Left ventricle myocardium inferior (tissue), 1 donor: ENCODE measurements at regions not wholly inside any gene's neighbourhood (a gene's known extent, or its start where the extent isn't known, plus 50 kb on each side); places are given as distances from the start of the nearest gene placed in this dataset.
"Not testable (repeated sequence)": the region's sequence is repeated elsewhere in the genome, so short reads cannot be mapped to it uniquely, and the experiment has no call there.

Experiments
- DNase-seq: peaks from one replicate; pipeline ENCODE4 v3.0.0-alpha.2; 2020
- H3K27ac ChIP-seq: fragments of 200-600 bp; replicated peaks from 2 replicates; pipeline ENCODE4 v1.8.0; 2021
- H3K27me3 ChIP-seq: fragments of 200-600 bp; 2 replicates; pipeline ENCODE4 v1.8.0; 2021; ENCODE audit warnings: low read depth
- H3K36me3 ChIP-seq: fragments of 200-600 bp; 2 replicates; pipeline ENCODE4 v1.8.0; 2021
- H3K4me1 ChIP-seq: fragments of 200-600 bp; 2 replicates; pipeline ENCODE4 v1.8.0; 2021
- H3K4me3 ChIP-seq: fragments of 200-600 bp; 2 replicates; pipeline ENCODE4 v1.8.0; 2021; ENCODE audit warnings: mild to moderate bottlenecking, moderate library complexity
- H3K9me3 ChIP-seq: fragments of 200-600 bp; replicated peaks from 2 replicates; pipeline ENCODE4 v1.8.0; 2021
- CTCF ChIP-seq: fragments of 200-600 bp; IDR thresholded peaks from 2 replicates; pipeline ENCODE4 v1.8.0; 2021; ENCODE audit warnings: antibody characterized with exemption, mild to moderate bottlenecking, borderline replicate concordance
- intact Hi-C: fragments of 100-400 bp; cut with micrococcal nuclease; formaldehyde crosslinking; loops from one replicate; pipeline ENCODE4 v1.11.0; 2022
- donor health status: DM: no; HTN: yes; CAD: no; lungs with severe emphysema.

- no peak for TF ChIP-seq CTCF
Measured at GRCh38 chr16:25568991-25569390, 122.8 kb upstream of the HS3ST4 start.

GRCh38 chr16:25566183-25566582 lies 125.6 kb upstream of the HS3ST4 start:
- intact Hi-C loops: no loop called here
- DNase-seq: no peak
- TF ChIP-seq CTCF: no peak
- no peaks in the 10 kb centered on the region for H3K4me1 ChIP-seq
- H3K4me3 ChIP-seq: no peak overlapping the region
- H3K27ac ChIP-seq: no peak overlapping the region
- no peaks in the 10 kb centered on the region for H3K27me3 ChIP-seq
- peaks cover 33% of the 10 kb centered on the region for H3K9me3 ChIP-seq
- H3K36me3 ChIP-seq: no peaks in the 10 kb centered on the region

More at GRCh38 chr16:25568991-25569390, 122.8 kb upstream of the HS3ST4 start:
- H3K4me3 ChIP-seq: no peak overlapping the region
- DNase-seq: no peak
- peaks cover 9% of the 10 kb centered on the region for H3K9me3 ChIP-seq
- H3K4me1 ChIP-seq: no peaks in the 10 kb centered on the region
- no peak overlapping the region for H3K27ac ChIP-seq
- H3K36me3 ChIP-seq: no peaks in the 10 kb centered on the region
- no peaks in the 10 kb centered on the region for H3K27me3 ChIP-seq
- intact Hi-C loops: no loop called here

GRCh38 chr16:25563700-25564099 lies 128.1 kb upstream of the HS3ST4 start:
- intact Hi-C loops: no loop called here
- H3K9me3 ChIP-seq: peaks cover 55% of the 10 kb centered on the region
- TF ChIP-seq CTCF: no peak
- no peaks in the 10 kb centered on the region for H3K27me3 ChIP-seq
- no peak overlapping the region for H3K4me3 ChIP-seq
- no peaks in the 10 kb centered on the region for H3K36me3 ChIP-seq
- no peak for DNase-seq
- no peak overlapping the region for H3K27ac ChIP-seq
- H3K4me1 ChIP-seq: no peaks in the 10 kb centered on the region

GRCh38 chr16:25561723-25562122 lies 130.0 kb upstream of the HS3ST4 start:
- H3K27me3 ChIP-seq, H3K36me3 ChIP-seq, H3K4me1 ChIP-seq, H3K27ac ChIP-seq, H3K4me3 ChIP-seq, DNase-seq, intact Hi-C loops: not testable (repeated sequence)
- H3K9me3 ChIP-seq: peaks cover 57% of the 10 kb centered on the region

DNA sequence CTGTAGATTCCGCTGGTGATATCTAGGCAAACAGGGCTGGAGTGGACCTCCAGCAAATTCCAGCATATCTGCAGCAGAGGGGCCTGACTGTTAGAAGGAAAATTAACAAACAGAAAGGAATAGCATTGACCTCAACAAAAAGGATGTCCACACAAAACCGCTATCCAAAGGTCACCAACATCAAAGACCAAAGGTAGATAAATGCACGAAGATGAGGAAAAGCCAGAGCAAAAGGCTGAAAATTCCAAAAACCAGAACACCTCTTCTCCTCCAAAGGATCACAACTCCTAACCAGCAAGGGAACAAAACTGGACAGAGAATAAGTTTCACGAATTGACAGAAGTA lies 134.8 kb upstream of the HS3ST4 start:
- peaks cover 46% of the 10 kb centered on the region for H3K9me3 ChIP-seq
- H3K27ac ChIP-seq, intact Hi-C loops, H3K27me3 ChIP-seq, H3K36me3 ChIP-seq, H3K4me3 ChIP-seq, H3K4me1 ChIP-seq, DNase-seq: not testable (repeated sequence)

DNA sequence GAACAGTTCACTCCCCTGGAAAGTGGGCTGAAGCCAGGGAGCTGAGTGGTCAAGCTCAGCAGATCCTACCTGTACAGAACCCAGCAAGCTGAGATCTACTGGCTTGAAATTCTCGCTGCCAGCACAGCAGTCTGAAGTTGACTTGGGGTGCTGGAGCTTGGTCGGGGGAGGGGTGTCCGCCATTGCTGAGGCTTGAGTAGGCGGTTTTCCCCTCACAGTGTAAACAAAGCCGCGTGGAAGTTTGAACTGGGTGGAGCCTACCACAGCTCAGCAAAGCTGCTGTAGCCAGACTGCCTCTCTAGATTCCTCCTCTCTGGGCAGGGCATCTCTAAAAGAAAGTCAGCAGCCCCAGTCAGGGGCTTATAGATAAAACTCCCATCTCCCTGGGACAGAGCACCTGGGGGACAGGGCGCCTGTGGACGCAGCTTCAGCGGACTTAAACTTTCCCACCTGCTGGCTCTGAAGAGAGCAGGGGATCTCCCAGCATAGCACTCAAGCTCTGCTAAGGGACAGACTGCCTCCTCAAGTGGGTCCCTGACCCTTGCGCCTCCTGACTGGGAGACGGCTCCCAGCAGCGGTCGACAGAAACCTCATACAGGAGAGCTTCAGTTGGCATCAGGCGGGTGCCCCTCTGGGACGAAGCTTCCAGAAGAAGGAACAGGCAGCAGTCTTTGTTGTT lies 135.3 kb upstream of the HS3ST4 start:
- H3K4me1 ChIP-seq, H3K27ac ChIP-seq, H3K27me3 ChIP-seq, intact Hi-C loops, H3K4me3 ChIP-seq, DNase-seq, H3K36me3 ChIP-seq: not testable (repeated sequence)
- peaks cover 41% of the 10 kb centered on the region for H3K9me3 ChIP-seq

GRCh38 chr16:25553711-25554436 lies 137.9 kb upstream of the HS3ST4 start:
- no peak overlapping the region for H3K27ac ChIP-seq
- H3K9me3 ChIP-seq: peaks cover 28% of the 10 kb centered on the region
- no peak overlapping the region for H3K4me3 ChIP-seq
- no peaks in the 10 kb centered on the region for H3K4me1 ChIP-seq
- TF ChIP-seq CTCF: no peak
- intact Hi-C loops: no loop called here
- no peaks in the 10 kb centered on the region for H3K36me3 ChIP-seq
- no peaks in the 10 kb centered on the region for H3K27me3 ChIP-seq
- DNase-seq: no peak
